GM12891 (cell line): ENCODE measurements at regions not wholly inside any gene's neighbourhood (a gene's known extent, or its start where the extent isn't known, plus 50 kb on each side); places are given as distances from the start of the nearest gene placed in this dataset.

Experiments used
- POLR2A ChIP-seq: IDR thresholded peaks from 2 replicates; pipeline ENCODE4 v1.6.1; 2011; ENCODE audit warnings: low read depth, low read length, control low read depth
- POLR2AphosphoS5 ChIP-seq: IDR thresholded peaks from 2 replicates; pipeline ENCODE4 v1.6.1; 2011; ENCODE audit warnings: low read depth, low read length, control low read depth
- POU2F2 ChIP-seq: IDR thresholded peaks from 2 replicates; pipeline ENCODE4 v1.6.1; 2011; ENCODE audit warnings: low read depth, mild to moderate bottlenecking, control low read depth, low read length, moderate library complexity

- no peak for TF ChIP-seq POLR2A
- no peak for TF ChIP-seq POLR2AphosphoS5
- TF ChIP-seq POU2F2 = no peak
Measured at GRCh38 chr12:113698510-113698858, 226.8 kb upstream of the LHX5 start.
